COLO668 (cell line): ENCODE measurements at regions not wholly inside any gene's neighbourhood (a gene's known extent, or its start where the extent isn't known, plus 50 kb on each side); places are given as distances from the start of the nearest gene placed in this dataset.
"Not testable (repeated sequence)": the region's sequence is repeated elsewhere in the genome, so short reads cannot be mapped to it uniquely, and the experiment has no call there.

ENCODE experiments used
- DNase-seq: peaks from one replicate; lab custom pipeline; 2025; ENCODE audit not compliant: unreplicated experiment; lab: John Stamatoyannopoulos, UW

DNA sequence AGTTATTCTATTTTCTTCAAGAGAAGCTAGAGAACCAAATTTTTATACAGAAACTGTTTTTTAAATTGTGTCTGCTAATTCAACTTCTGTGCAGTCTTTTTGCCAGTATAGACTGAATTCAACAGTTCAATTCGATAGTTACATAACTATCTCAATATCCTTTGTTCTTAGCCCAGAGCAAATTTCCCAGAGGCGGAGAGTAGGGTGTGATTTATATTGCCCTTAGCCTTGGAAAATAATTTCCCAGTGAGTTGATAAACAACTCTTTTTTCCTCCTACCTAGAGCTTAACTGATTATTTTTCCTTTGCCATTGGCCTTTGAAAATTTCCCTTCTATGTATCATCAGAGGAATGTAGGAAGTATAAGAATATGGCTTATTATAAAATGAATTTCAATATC is 420.5 kb downstream of the NSUN3 start:
- no peak for DNase-seq

DNA sequence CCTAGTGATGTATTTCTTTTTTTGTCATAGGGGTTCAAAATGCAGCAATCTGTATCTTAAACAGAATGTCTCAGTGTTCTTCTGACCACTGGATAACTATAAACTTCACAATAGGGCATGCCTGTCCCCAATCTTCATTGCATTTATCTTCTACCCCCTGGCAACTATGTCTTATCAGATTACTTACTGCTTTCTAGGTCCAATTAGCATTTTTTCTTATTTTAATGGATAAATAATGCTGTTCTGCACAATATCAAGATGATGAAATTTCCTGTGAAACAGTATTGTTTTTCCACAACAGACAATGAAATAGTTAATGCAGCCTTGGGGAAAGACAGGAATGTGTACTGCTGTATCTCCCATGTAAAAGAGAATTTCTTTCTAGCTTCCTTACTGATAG is 432.1 kb downstream of the NSUN3 start:
- no peak for DNase-seq

DNA sequence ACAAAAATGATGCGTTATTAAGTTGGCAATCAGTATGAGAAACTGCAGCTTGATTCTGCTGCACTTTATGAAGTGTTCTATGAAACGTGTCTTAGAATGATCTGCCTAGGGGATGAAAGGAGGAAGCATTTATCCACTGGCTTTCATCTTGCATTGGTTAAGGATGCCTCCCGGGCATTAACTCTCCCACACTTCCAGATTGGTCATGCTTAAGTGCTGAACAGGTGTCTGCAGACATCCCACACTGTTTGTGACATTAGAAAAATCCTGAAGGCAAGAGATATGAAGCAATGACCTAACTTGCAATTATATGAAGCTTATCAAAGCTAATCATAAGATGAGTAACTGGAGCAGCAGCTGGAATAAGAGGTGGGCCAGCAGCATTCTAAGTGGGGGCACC is 437.3 kb downstream of the NSUN3 start:
- DNase-seq: no peak

DNA sequence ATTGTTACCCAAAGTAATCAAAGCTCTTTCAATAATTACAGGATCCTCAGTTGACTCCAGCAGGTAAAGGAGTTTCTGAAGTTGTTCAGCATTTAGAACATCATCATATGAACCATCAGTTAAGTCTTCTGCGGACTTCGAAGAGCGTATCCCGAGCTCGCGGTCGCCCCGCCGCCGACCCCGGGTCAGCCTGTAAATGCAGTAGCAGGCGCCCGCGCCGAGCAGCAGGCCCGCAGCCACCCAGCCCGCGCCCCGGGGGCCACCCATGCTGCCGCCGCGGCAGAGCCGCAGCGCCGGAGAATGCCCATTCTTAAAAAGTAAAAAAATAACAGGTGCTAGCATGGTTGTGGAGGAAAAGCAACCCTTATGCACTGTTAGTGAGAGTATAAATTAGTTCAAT is 444.5 kb downstream of the NSUN3 start:
- DNase-seq: not testable (repeated sequence)

DNA sequence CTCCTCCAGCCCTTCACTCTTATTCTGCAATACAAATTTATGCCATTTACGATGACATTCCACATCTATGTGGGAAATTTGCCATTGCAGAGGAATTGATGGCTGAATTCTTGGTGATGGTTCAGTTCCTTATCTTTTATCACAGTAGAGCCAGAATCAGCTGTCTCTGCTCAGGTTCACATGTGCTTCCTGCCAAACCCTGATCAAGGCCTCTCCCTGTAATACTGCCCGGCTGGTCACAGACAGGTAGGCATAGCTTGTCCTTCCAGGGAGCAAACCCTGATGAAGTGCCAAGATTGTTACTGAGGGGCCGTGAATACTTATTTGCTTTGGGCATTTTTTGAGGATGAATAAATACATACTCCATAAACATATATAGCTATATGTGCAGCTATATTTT is 450.0 kb downstream of the NSUN3 start:
- no peak for DNase-seq

DNA sequence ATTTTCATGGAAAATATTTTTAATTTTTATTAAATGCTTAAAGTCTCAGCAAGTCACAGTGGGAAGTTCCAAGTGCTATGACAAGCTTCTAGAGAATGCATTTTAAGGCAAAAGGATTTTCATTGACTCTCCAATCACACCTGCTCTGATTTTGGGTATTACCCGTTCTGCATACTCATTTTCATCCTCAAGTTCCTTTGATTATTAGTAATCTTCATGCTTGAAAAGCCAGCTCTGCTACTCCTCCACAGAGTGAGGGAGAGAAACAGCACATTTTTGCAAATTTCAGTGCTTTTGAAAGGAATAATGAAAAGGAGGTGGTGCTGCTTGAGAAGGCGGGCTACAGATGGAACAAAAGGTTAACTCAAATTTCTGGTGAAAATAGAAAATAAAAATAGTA is 450.7 kb downstream of the NSUN3 start:
- no peak for DNase-seq

DNA sequence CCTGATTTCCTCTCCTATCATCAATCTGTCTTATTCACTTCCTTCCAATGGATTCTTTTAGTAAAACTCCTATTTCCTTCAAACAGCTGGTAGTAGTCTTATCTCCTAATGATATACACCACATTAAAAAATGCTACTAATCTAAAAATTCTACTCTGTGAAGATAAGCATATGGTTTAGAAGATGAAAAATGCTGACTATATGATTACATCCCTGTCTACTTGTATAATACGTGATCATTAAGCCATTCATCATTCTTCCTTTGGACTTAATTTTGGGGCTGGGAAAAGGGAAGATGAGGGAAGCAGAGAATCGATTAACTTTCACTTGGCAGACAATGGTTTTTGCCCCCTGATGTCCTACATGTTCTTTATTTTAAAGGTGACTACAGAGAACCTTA is 453.1 kb downstream of the NSUN3 start:
- no peak for DNase-seq

DNA sequence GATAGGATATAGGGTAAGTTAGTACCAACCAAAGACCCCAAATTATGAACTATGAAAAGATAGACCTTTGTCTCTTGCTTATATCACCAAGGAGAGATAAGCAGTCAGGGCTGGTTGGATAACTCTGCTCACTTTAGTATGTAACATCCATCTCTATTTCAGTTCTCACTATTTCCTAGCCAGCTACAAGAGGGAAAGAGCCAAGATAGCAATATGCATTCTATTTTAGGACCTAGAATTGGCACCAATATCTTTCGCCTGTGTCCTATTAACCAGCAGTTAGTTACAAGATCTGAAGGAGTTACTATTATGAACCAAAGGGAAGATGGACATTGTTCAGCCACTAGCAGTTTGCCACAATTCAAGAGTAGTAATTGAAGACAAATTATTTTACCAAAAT is 457.5 kb downstream of the NSUN3 start:
- DNase-seq: no peak

DNA sequence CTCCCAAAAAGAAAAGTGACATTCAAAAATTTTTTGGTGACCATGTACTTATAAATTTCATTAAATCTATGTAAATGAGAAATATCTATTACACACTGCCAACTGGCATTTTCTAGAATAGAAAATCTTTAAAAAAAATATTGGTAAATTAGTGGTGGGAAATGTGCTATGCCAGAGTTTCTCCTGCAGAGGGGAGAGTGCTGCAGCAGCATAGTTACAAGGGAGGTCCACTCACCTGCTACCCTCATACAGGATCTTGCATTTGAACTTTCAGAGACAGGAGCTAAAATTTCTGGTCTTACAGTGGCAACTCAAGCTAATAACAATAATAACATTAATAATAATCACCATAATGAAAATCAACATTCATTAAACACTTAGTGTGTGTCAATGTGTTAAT is 459.6 kb downstream of the NSUN3 start:
- DNase-seq: no peak

DNA sequence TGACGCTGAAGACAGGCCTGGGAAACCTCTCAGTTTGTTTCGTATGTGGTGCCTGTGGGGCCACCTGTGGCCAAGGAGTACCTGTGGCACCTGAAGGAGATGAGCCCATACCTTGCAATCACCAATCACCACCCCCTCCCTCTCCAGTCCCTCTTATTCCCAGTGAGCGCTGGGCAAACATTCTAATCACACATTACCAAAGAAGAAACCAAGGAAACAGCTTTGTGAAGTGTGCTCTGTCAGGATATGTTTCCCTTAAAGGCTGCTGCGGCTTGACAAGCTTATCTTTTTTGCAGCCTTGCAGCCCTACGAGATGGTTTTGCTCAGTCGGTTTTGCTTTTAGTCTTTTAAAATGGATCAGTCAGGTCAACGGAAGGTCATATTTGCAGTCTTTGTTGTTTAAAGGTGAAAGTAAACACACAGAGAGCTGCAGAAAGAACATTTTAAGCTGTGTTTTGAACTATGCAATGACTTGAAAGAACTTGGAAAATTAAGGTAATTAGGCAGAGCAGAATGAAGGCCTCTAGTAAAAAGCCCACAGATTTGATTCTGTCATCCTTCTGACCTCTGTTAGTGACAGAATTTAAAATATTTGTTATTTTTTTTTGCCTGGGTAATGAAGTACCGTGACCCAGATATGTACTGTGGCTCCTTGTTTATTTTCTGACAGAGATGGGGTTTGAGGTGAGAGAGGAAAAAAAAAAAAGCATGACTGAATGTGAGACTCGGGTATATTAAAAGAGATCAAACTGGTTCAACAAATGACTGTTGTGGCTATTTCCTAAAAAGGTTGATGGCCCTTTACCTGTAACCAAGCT is 461.4 kb downstream of the NSUN3 start:
- no peak for DNase-seq

DNA sequence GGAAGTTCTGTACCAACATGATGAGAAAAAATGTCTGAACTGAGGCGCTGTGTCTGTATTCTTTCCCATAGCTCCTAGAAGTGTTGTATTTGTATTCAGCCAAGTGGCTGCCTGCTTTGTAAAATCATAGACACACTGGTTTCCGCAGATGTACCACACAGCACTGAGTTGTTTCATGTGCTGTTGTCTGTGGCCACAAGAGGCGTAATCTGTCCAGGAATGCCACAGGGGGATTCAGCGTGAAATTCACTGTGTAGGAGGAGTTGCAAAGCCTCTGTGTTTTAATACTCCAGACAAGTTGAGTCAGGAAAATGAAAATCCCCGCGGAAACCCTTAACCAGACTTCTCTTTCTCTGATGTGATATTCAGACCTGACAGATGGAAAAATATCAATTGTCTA is 462.2 kb downstream of the NSUN3 start:
- no peak for DNase-seq

DNA sequence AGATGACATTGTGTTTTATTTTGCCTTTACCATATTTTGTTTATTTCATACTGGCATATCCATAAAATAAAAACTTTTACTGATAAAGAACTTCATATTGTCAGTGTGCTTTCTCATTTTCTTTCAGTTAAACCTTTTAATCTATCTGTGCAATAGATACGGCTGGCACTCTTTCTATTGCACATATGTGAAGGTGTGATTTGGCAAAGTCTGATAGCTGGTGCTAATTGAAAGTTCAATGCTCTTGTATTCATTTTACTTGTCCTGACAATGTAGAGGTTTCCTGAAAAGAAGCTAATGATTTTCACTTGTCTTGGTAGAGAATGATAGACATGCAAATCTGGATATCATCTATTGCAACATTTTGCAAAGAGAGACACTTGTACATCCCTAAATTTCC is 467.0 kb downstream of the NSUN3 start:
- no peak for DNase-seq

DNA sequence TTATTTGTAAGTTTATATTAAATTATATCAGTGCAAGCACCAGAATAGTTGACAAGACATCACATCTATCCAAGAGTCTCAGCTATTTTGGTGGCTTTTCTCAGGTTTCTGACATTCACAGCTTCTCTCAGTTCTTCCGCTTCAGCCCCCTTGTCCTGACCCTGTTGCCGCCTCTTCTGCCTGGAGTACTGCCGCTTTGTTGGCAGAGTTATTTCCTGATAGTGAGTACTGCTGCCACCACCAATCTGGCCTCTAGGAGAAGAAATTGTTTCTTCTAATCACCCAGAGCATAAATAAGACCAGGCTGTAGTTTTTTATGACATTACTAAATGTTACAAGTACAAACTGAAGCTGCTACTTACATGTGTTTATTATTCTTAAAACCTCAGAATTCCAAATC is 470.1 kb downstream of the NSUN3 start:
- DNase-seq: no peak

DNA sequence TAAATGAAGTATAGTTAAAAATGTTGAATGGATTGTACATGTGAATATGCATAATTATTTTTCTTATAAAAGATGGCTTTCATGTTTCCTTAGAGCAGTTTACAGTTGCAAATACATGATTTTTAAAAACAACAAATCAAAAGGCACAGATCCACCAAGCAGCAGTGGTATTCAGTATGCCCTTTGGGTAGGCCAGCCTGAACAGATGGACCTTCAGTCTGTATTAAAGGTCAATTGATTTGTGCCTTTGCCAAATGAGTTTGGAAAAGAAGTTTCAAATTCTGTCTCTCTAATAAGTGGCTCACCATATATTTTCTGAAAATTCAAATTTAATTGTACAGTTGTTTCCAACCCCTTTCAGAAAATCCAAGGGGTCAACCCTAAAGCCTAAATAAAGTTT is 477.1 kb downstream of the NSUN3 start:
- DNase-seq: no peak

DNA sequence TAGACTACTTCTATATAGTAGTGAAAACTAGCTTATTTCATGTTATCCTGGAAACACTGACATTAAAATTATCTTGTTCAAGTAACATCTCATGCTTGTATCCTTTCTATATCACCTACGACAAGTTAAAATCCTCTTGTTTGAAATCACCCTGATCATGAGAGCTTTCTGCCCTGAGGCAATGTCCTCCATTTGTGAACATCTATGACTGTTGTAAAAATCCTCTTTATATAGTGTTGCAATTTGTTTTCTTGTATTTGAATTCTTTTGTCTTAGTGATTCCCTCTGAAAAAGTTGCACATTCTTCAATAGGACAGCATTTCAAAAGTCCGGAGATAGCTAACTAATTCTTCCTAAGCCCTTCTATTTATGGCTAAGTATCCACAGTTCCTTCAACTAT is 480.3 kb downstream of the NSUN3 start:
- no peak for DNase-seq

DNA sequence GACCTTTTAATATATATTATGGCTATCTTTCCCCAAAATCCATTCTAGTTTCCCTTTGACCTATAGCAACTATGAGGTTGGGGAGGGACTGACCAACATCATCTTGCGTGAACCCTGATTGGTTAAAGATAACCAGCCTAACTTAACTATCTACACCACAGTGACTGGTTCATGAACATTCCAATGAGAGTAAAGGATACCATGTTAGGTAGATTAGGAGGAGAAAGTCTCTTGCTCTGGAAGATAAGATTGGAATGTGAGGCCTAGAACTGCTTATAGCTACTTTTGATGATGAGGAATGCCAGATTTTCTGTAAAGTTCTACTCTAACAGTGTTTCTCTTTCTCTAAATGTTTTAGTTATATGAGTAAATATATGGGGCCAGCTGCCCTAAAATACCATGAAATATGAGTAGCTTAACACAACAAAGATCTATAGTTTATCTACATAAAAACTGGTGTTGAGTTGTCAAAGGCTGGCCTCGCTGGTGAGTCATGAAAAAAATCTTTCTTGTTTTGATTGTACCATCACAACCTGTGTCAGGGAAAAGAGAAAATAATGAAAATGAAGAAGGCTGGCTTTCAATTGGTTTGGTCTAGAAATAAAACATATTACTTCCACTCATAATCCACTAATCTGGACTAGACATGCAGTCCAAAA is 481.4 kb downstream of the NSUN3 start:
- DNase-seq: no peak

DNA sequence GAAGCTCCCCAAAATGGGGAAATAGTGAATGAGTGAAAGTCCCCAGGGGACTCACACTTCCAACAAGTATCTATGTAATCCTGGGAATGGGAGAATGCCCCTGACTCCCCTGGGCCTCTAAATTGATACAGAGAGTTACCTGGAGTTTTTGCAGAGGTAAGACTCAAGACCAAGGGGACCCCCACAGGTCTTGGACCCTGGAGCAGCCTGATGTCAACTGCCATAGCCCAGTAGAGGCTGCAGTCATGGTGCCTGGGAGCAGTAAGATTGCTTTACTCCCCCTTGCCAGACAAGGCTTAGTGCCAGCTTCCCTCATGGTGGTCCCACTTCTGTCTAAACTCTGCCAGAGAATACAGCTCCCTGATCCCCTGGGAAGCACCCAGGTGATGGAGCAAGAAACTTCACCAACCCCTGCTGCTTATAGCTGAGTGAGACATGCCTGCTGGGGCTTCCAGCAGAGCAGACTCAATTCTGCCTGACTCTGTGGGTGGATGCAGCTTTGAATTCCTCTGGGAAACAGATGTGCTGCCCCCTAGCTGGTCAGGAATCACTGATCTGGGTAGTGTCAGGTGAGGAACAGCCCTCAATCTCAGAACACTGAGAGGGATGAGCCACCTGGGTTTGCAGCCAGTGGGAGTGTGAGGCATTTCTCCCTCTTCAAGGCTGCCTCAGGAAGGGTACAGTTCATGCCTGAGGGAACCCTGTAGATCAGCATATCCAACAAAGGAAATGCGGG is 485.9 kb downstream of the NSUN3 start:
- no peak for DNase-seq

DNA sequence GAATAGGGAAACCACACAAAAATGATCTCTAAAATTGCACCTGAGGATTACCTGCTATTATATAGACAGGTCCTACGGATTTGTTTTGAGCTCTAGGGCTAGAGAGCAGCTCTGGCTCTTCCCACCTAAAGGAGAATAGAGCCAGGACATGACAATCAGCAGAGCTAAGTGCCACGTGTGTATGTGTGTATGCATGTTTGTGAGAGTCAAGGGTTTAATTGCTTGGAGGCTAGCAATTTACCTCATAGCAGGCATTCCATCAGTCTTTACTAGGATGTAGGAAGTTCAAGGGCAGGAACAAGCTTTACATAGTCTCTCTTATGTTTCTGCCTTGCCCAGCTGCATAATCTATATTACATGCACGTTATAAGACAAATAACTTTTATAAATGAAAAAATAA is 498.2 kb downstream of the NSUN3 start:
- no peak for DNase-seq

DNA sequence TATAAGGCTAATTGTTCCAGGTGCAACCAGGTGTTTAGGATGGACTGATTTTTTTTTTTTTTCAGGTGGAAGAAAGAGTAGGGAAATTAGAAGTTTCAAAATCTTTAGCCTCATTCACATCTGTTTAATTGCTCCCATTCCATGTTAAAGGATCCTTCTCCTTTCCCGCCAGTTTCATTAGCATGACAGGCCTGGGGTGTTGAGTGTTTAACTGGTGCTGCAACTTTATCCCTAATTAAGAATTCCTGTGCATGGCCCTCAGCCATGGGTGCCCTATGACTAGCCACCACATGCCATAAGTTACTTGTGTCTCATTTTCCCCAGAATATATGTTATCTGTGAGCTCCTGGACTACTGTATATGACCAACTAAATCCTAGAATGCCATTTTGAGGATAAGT is 501.4 kb downstream of the NSUN3 start:
- DNase-seq: no peak

DNA sequence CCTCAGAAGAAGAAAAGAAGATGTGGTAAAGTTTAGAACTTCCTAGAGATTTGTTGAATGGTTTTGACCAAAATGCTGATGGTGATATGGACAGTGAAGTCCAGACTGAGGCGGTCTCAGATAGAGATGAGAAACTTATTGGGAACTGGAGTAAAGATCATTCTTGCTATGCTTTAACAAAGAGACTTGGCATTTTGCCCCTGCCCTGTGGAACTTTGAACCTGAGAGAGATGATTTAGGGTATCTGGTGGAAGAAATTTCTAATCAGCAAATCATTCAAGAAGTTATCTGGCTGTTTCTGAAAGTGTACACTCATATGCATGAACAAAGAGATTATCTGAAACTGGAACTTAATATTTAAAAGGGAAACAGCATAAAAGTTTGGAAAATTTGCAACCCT is 505.2 kb downstream of the NSUN3 start:
- DNase-seq: no peak

DNA sequence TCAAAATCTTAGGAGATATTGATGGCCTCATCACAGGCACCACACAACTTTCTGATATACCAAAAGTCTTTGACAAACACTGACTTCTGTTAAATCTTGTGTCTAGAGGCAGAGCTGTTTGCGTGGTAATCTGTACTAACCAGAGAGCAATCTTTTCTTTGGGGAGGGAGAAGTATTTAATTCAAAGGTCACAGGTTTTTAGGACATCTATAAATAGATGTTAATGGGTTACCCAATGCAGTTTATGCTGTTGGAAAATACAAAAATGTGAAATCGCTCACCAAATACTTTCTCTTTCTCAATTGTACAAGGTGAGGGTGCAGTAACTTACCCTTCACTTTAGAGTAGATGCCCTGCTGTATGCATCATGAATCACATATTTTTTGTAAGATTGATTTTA is 510.5 kb downstream of the NSUN3 start:
- no peak for DNase-seq

DNA sequence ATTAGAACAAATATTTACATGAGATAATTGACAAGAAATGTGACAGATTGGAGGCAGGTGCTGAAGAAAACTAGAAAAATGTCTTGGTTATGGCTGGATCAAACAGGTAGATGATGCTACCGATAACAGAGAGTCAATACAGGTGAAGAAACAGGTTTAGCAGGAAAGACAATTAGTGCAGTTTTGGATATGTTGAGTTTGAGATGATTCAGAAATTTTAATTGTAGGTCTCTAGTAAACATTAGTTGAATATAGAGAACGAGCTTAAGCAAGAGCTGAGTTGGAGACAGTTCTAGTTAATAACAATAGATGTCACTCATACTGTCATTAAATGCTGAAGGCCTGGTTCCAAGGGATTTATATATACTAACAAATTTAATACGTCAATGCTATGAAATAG is 524.4 kb downstream of the NSUN3 start:
- DNase-seq: no peak
